Keratinocyte (primary cell): ENCODE measurements at regions not wholly inside any gene's neighbourhood (a gene's known extent, or its start where the extent isn't known, plus 50 kb on each side); places are given as distances from the start of the nearest gene placed in this dataset.
A peak's percentile ranks its signal among the peaks of the same experiment; 100 is the strongest.

ENCODE experiments used
- DNase-seq: peaks from one replicate; pipeline ENCODE4 v3.0.0-alpha.2; 2011; ENCODE audit warnings: low read depth, missing footprints, low spot score
- FAIRE-seq: peaks from 2 replicates; lab custom pipeline; 2011; peaks lifted over from hg19 to GRCh38; lab: Jason Lieb, UNC
- H2AFZ ChIP-seq: 2 replicates; pipeline ENCODE4 v1.6.0; 2012; ENCODE audit warnings: low read length, control low read depth, inconsistent platforms; ENCODE audit not compliant: control insufficient read depth
- H3K27ac ChIP-seq: 2 replicates; pipeline ENCODE4 v1.5.1; 2011; ENCODE audit warnings: low read length; ENCODE audit not compliant: control insufficient read depth, insufficient read depth
- H3K27me3 ChIP-seq: 3 replicates; pipeline ENCODE4 v1.6.0; 2011; ENCODE audit warnings: low read length; ENCODE audit not compliant: control insufficient read depth, insufficient read depth; ENCODE audit errors: extremely low read depth
- H3K36me3 ChIP-seq, 2 experiments: 2 replicates in 1 of 2; 3 replicates in 1 of 2; pipeline ENCODE4 v1.5.1; 2011; ENCODE audit warnings: low read length in 2 of 2, mild to moderate bottlenecking in 1 of 2; ENCODE audit not compliant: control insufficient read depth in 2 of 2, insufficient read depth in 2 of 2; ENCODE audit errors: extremely low read depth in 1 of 2
- H3K4me1 ChIP-seq: 3 replicates; pipeline ENCODE4 v1.5.1; 2011; ENCODE audit warnings: low read length; ENCODE audit not compliant: control insufficient read depth, insufficient read depth; ENCODE audit errors: extremely low read depth
- H3K4me2 ChIP-seq: 3 replicates; pipeline ENCODE4 v1.6.0; 2011; ENCODE audit warnings: low read depth, low read length; ENCODE audit not compliant: control insufficient read depth, insufficient read depth; ENCODE audit errors: extremely low read depth
- H3K4me3 ChIP-seq, 3 experiments: fragments of 200-600 bp in 1 of 3; sonication (generic) in 1 of 3; 2 replicates in 2 of 3; 3 replicates in 1 of 3; pipeline ENCODE4 v1.5.1; 2011 to 2016; ENCODE audit warnings: low read length in 3 of 3, mild to moderate bottlenecking in 3 of 3, control low read depth in 2 of 3, inconsistent platforms in 1 of 3, low read depth in 1 of 3, mixed read lengths in 1 of 3, mixed run types in 1 of 3, moderate library complexity in 1 of 3; ENCODE audit not compliant: control insufficient read depth in 2 of 3, insufficient read depth in 2 of 3; ENCODE audit errors: extremely low read depth in 1 of 3
- H3K79me2 ChIP-seq: 2 replicates; pipeline ENCODE4 v1.6.0; 2012; ENCODE audit warnings: low read length; ENCODE audit not compliant: control insufficient read depth, insufficient read depth
- H3K9ac ChIP-seq: 3 replicates; pipeline ENCODE4 v1.6.0; 2011; ENCODE audit warnings: low read length; ENCODE audit not compliant: control insufficient read depth, insufficient read depth; ENCODE audit errors: extremely low read depth
- H3K9me1 ChIP-seq: 3 replicates; pipeline ENCODE4 v1.6.0; 2011; ENCODE audit warnings: low read length; ENCODE audit not compliant: control insufficient read depth, insufficient read depth; ENCODE audit errors: extremely low read depth
- H3K9me3 ChIP-seq: 2 replicates; pipeline ENCODE4 v1.5.1; 2012; ENCODE audit warnings: low read depth, low read length; ENCODE audit not compliant: control insufficient read depth
- H4K20me1 ChIP-seq: 3 replicates; pipeline ENCODE4 v1.6.0; 2011; ENCODE audit warnings: low read length; ENCODE audit not compliant: control insufficient read depth, insufficient read depth; ENCODE audit errors: extremely low read depth
- EZH2 ChIP-seq: IDR thresholded peaks from one replicate; pipeline ENCODE4 v1.6.1; 2012; ENCODE audit warnings: inconsistent platforms, mild to moderate bottlenecking, low read length, moderate library complexity
- dilution Hi-C: fragments of 300-500 bp; cut with MboI; formaldehyde crosslinking; loops from one replicate; pipeline ENCODE4 v1.7.0; 2020; ENCODE audit warnings: low sequenced_read_pairs; ENCODE audit not compliant: extremely low pct_ligation_motif_present
- TF ChIP-seq, protein P1 (sequence below), 3 experiments: IDR thresholded peaks in 1 of 3; conservative IDR thresholded peaks in 1 of 3; optimal IDR thresholded peaks in 1 of 3; 2 replicates in 2 of 3; 3 replicates in 1 of 3; pipeline versions ENCODE3 to v1.5.1; 2011; ENCODE audit warnings: low read length in 3 of 3, mild to moderate bottlenecking in 3 of 3, moderate library complexity in 2 of 3, control low read depth in 1 of 3, inconsistent platforms in 1 of 3; ENCODE audit not compliant: insufficient read depth in 2 of 3; ENCODE audit errors: extremely low read depth in 1 of 3

DNA sequence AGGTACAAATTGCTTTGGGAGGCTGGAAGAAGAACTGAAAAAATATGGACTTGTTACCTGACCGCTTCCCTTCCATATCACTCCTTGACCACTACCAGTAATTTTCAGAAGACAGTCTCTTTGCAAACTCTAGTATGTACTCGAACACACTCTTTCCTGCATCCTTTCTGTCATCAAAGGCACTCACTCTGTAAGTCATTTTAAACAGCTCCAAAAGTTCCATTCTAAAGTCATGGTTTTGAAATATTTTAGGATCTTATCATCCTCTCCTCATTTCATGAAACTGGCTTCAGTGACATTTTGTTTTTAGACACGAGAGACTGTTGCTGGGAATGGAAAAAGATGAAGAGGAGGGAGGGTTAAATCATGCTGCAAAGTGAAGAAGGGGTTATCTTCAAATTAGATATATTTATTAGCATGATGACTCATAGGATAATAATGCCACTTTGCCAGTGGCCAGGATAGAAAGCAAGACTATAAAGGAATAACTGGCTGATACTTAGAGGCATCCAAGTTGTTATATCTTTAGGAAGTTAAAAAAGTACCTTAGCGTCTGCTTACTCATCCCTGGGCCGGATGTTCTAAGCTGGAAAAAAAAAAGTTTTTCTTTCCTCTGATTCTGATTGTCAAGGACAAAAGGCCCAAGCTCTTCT is 549.3 kb downstream of the METTL15 start:
- no peak for FAIRE-seq
- H3K9me3 ChIP-seq, result no peaks in the 10 kb centered on the region
- H3K27me3 ChIP-seq, result no peaks in the 10 kb centered on the region
- no peaks in the 10 kb centered on the region for H4K20me1 ChIP-seq
- no peaks in the 10 kb centered on the region for H3K79me2 ChIP-seq
- no peaks in the 10 kb centered on the region for H3K9me1 ChIP-seq
- peak; percentile 4 for DNase-seq
- H3K36me3 ChIP-seq, result no peaks in the 10 kb centered on the region
- no peak overlapping the region for H3K4me3 ChIP-seq
- no peak overlapping the region for H3K9ac ChIP-seq
- H2AFZ ChIP-seq, result no peak overlapping the region
- TF ChIP-seq, protein P1, sequence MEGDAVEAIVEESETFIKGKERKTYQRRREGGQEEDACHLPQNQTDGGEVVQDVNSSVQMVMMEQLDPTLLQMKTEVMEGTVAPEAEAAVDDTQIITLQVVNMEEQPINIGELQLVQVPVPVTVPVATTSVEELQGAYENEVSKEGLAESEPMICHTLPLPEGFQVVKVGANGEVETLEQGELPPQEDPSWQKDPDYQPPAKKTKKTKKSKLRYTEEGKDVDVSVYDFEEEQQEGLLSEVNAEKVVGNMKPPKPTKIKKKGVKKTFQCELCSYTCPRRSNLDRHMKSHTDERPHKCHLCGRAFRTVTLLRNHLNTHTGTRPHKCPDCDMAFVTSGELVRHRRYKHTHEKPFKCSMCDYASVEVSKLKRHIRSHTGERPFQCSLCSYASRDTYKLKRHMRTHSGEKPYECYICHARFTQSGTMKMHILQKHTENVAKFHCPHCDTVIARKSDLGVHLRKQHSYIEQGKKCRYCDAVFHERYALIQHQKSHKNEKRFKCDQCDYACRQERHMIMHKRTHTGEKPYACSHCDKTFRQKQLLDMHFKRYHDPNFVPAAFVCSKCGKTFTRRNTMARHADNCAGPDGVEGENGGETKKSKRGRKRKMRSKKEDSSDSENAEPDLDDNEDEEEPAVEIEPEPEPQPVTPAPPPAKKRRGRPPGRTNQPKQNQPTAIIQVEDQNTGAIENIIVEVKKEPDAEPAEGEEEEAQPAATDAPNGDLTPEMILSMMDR (optimal IDR thresholded peaks at IDR 0.05 in 1 of 3, IDR thresholded peaks at IDR 0.05 in 1 of 3, conservative IDR thresholded peaks at IDR 0.05 in 1 of 3; ENCODE audit: extremely low read depth in 1 of 3, insufficient read depth in 2 of 3, low read length in 3 of 3), result no peak
- no peak for TF ChIP-seq EZH2
- H3K4me2 ChIP-seq, result no peak overlapping the region
- no peak overlapping the region for H3K27ac ChIP-seq
- peaks cover 5% of the 10 kb centered on the region for H3K4me1 ChIP-seq
- dilution Hi-C loops, result no loop called here

DNA sequence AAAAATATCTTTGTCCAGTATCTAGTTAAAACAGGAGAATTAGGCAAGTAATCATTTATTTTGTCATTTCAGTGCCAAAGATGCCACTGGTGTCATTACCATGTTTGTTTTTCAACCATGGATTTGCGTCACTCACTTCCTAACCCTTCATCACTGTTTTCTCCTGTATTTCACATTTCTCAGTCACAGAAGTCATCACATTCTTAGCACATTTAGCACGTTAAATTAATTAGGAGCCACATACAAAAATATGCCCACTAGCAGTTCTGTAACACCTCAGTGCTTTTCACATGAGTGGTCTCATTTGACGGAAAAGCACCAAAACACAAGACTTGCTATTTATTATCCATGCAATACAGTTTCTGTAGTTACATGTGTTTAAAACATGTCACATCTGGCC is 546.0 kb downstream of the METTL15 start:
- Histone ChIP-seq H3K79me2 (no peaks in the 10 kb centered on the region), H2AFZ (no peak overlapping the region), H3K27me3 (no peaks in the 10 kb centered on the region), H3K4me1 (peaks cover 5% of the 10 kb centered on the region), H3K4me3 (no peak overlapping the region), H3K9me1 (no peaks in the 10 kb centered on the region), H3K4me2 (no peak overlapping the region), H3K9ac (no peak overlapping the region), H3K36me3 (no peaks in the 10 kb centered on the region), H3K9me3 (no peaks in the 10 kb centered on the region), H4K20me1 (no peaks in the 10 kb centered on the region), H3K27ac (no peak overlapping the region)
- TF ChIP-seq, protein P1 (optimal IDR thresholded peaks at IDR 0.05 in 1 of 3, IDR thresholded peaks at IDR 0.05 in 1 of 3, conservative IDR thresholded peaks at IDR 0.05 in 1 of 3; ENCODE audit: extremely low read depth in 1 of 3, insufficient read depth in 2 of 3, low read length in 3 of 3), result no peak
- TF ChIP-seq EZH2, result no peak
- FAIRE-seq (no peak), DNase-seq (no peak)
- dilution Hi-C loops, result no loop called here
